H1 (cell line): ENCODE measurements at regions not wholly inside any gene's neighbourhood (a gene's known extent, or its start where the extent isn't known, plus 50 kb on each side); places are given as distances from the start of the nearest gene placed in this dataset.

Source experiments
- RNF2 ChIP-seq: fragments of 200-900, 300-1000 bp; sonication (generic); IDR thresholded peaks from 2 replicates; pipeline ENCODE4 v1.7.1; 2016; ENCODE audit warnings: borderline replicate concordance, low read depth, mild to moderate bottlenecking, antibody characterized with exemption, low read length; ENCODE audit not compliant: poor library complexity, severe bottlenecking; ENCODE audit errors: missing control alignments
- TF ChIP-seq, protein P1 (sequence below): IDR thresholded peaks from 2 replicates; pipeline ENCODE4 v1.6.1; 2012; ENCODE audit warnings: inconsistent platforms

DNA sequence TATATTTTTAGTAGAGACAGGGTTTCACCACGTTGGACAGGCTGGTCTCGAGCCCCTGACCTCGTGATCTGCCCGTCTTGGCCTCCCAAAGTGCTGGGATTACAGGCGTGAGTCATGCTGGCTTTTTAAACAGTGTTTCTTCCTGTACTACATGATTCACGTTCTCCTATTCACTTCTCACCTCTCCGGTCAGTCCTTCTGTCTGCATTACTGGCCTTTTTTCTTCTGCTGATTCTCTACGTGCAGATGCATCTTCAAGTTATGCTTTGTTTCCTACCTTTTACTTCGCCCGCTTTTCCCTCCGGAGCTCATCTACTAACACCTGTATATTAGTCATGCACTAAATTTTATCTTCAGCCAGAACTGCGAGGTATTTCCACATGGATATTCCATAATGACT, 296.2 kb upstream of the FLRT2 start (continued):
- TF ChIP-seq, protein P1, sequence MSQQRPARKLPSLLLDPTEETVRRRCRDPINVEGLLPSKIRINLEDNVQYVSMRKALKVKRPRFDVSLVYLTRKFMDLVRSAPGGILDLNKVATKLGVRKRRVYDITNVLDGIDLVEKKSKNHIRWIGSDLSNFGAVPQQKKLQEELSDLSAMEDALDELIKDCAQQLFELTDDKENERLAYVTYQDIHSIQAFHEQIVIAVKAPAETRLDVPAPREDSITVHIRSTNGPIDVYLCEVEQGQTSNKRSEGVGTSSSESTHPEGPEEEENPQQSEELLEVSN: no peak
- TF ChIP-seq RNF2: no peak
